ENCODE measurements at regions not wholly inside any gene's neighbourhood (a gene's known extent, or its start where the extent isn't known, plus 50 kb on each side); places are given as distances from the start of the nearest gene placed in this dataset.

- no peak overlapping the region for H3K4me3 ChIP-seq (ENCODE audit: low read depth, low read length)
- no peak for DNase-seq (ENCODE audit: low read depth)
- no peak for TF ChIP-seq CTCF (IDR thresholded peaks at IDR 0.05; ENCODE audit: insufficient read depth, low read depth, low read length, missing control alignments)
Observed at GRCh38 chr6:71236926-71237434, 51.6 kb upstream of the OGFRL1 start.

DNA sequence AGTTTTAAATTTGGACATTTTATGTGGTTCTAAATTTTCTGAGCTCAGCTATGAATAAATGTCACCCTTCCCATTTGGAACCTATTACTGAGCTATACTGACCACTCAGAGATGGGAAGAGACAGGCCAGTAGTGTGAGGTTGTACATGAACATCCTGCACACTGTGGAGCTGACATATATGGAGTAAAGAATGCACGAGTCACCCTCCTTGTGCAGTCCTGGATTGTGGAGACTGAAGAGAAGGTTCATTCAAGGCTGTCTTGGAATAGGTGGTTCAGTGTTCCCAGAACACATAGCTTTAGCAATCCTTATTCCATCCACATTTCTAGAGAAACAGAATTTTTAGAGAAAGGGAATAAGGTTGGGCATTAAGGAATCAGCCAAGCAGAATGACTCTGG, 50.3 kb upstream of the OGFRL1 start:
- no peak for DNase-seq (ENCODE audit: low read depth)
- H3K4me3 ChIP-seq (ENCODE audit: low read depth, low read length) = no peak overlapping the region
- TF ChIP-seq CTCF (IDR thresholded peaks at IDR 0.05; ENCODE audit: insufficient read depth, low read depth, low read length, missing control alignments) = no peak

All from GM12865 (cell line).